ENCODE measurements at regions not wholly inside any gene's neighbourhood (a gene's known extent, or its start where the extent isn't known, plus 50 kb on each side); places are given as distances from the start of the nearest gene placed in this dataset.

GRCh38 chr22:47248925-47249324 lies 486.5 kb downstream of the TBC1D22A start:
- no peak for TF ChIP-seq CTCF (IDR thresholded peaks at IDR 0.05; ENCODE audit: low read depth, low read length, missing control alignments)

GRCh38 chr22:47247579-47248240 lies 485.3 kb downstream of the TBC1D22A start:
- TF ChIP-seq CTCF (IDR thresholded peaks at IDR 0.05; ENCODE audit: low read depth, low read length, missing control alignments): no peak
- DNase-seq (ENCODE audit: extremely low read depth, low read depth): no peak
- no peak overlapping the region for H3K4me3 ChIP-seq (replicated peaks; ENCODE audit: low read depth, low read length)

More at GRCh38 chr22:47248925-47249324, 486.5 kb downstream of the TBC1D22A start:
- no peak overlapping the region for H3K4me3 ChIP-seq (replicated peaks; ENCODE audit: low read depth, low read length)
- no peak for DNase-seq (ENCODE audit: extremely low read depth, low read depth)

- H3K4me3 ChIP-seq (replicated peaks; ENCODE audit: low read depth, low read length): no peak overlapping the region
- no peak for TF ChIP-seq CTCF (IDR thresholded peaks at IDR 0.05; ENCODE audit: low read depth, low read length, missing control alignments)
- no peak for DNase-seq (ENCODE audit: extremely low read depth, low read depth)
Observed at GRCh38 chr22:47245786-47246185, 483.3 kb downstream of the TBC1D22A start.

GRCh38 chr22:47245286-47245685 lies 482.8 kb downstream of the TBC1D22A start:
- H3K4me3 ChIP-seq (replicated peaks; ENCODE audit: low read depth, low read length): no peak overlapping the region
- no peak for DNase-seq (ENCODE audit: extremely low read depth, low read depth)
- TF ChIP-seq CTCF (IDR thresholded peaks at IDR 0.05; ENCODE audit: low read depth, low read length, missing control alignments): no peak

GRCh38 chr22:47240116-47240515 lies 477.7 kb downstream of the TBC1D22A start:
- DNase-seq (ENCODE audit: extremely low read depth, low read depth): no peak
- no peak overlapping the region for H3K4me3 ChIP-seq (replicated peaks; ENCODE audit: low read depth, low read length)
- TF ChIP-seq CTCF (IDR thresholded peaks at IDR 0.05; ENCODE audit: low read depth, low read length, missing control alignments): no peak

- no peak for DNase-seq (ENCODE audit: extremely low read depth, low read depth)
- H3K4me3 ChIP-seq (replicated peaks; ENCODE audit: low read depth, low read length): no peak overlapping the region
- no peak for TF ChIP-seq CTCF (IDR thresholded peaks at IDR 0.05; ENCODE audit: low read depth, low read length, missing control alignments)
Observed at GRCh38 chr22:47239474-47239860, 477.0 kb downstream of the TBC1D22A start.
